ENCODE measurements at regions not wholly inside any gene's neighbourhood (a gene's known extent, or its start where the extent isn't known, plus 50 kb on each side); places are given as distances from the start of the nearest gene placed in this dataset.

- DNase-seq: no peak
These were observed 72.7 kb upstream of the CCDC68 start for GRCh38 chr18:55031979-55032378.

GRCh38 chr18:55031576-55031975 lies 72.3 kb upstream of the CCDC68 start:
- no peak for DNase-seq

- DNase-seq: no peak
These were observed 71.9 kb upstream of the CCDC68 start for GRCh38 chr18:55031164-55031563.

- no peak for DNase-seq
These were observed 65.3 kb upstream of the CCDC68 start for GRCh38 chr18:55024564-55024963.

- DNase-seq: no peak
These were observed 59.3 kb upstream of the CCDC68 start for GRCh38 chr18:55018602-55019001.

- no peak for DNase-seq
These were observed 54.8 kb upstream of the CCDC68 start for GRCh38 chr18:55014095-55014494.

- no peak for DNase-seq
These were observed 54.4 kb upstream of the CCDC68 start for GRCh38 chr18:55013685-55014084.

- no peak for DNase-seq
These were observed 53.8 kb upstream of the CCDC68 start for GRCh38 chr18:55013086-55013485.

- no peak for DNase-seq
These were observed 52.7 kb upstream of the CCDC68 start for GRCh38 chr18:55012008-55012407.
